Heart left ventricle (tissue), 16 donors: ENCODE measurements at regions not wholly inside any gene's neighbourhood (a gene's known extent, or its start where the extent isn't known, plus 50 kb on each side); places are given as distances from the start of the nearest gene placed in this dataset.

Experiments used
- ATAC-seq, 4 donors: fragments of 200-7000 bp; cut with Tn5 transposase; one replicate each; pipeline ENCODE4 v1.9.1; 2020 to 2022; ENCODE audit warnings: moderate library complexity in 4 of 4, mild to moderate bottlenecking in 3 of 4, moderate number of reproducible peaks in 1 of 4
- DNase-seq, 5 donors: peaks; one replicate each; pipeline ENCODE4 v3.0.0-alpha.2; 2020
- H3K27ac ChIP-seq, 12 donors: fragments of 200-600 bp; sonication (generic) in 4 of 12; one replicate each; pipeline versions ENCODE4 v1.5.0 to v1.8.0; 2016 to 2022; ENCODE audit warnings: mild to moderate bottlenecking in 2 of 12
- H3K27me3 ChIP-seq, 9 donors: fragments of 200-600 bp; sonication (generic) in 2 of 9; one replicate each; pipeline versions ENCODE4 v1.5.1 to v1.8.0; 2016 to 2022; ENCODE audit warnings: mild to moderate bottlenecking in 3 of 9
- H3K36me3 ChIP-seq, 9 donors: fragments of 200-600 bp; sonication (generic) in 2 of 9; one replicate each; pipeline versions ENCODE4 v1.5.0 to v1.8.0; 2018 to 2022; ENCODE audit warnings: mild to moderate bottlenecking in 2 of 9
- H3K4me1 ChIP-seq, 12 donors: fragments of 200-600 bp; sonication (generic) in 4 of 12; one replicate each; pipeline versions ENCODE4 v1.5.0 to v1.8.0; 2016 to 2022; ENCODE audit warnings: mild to moderate bottlenecking in 3 of 12
- H3K4me3 ChIP-seq, 12 donors: fragments of 200-600 bp; sonication (generic) in 4 of 12; one replicate each; pipeline versions ENCODE4 v1.5.0 to v1.8.0; 2017 to 2022; ENCODE audit warnings: mild to moderate bottlenecking in 9 of 12, moderate library complexity in 4 of 12
- H3K9me3 ChIP-seq, 12 donors: fragments of 200-600 bp; sonication (generic) in 4 of 12; one replicate each; pipeline versions ENCODE4 v1.5.0 to v1.8.0; 2016 to 2022; ENCODE audit warnings: mild to moderate bottlenecking in 1 of 12
- CTCF ChIP-seq, 12 donors: fragments of 200-600 bp; sonication (generic) in 4 of 12; IDR thresholded peaks; one replicate each; pipeline versions ENCODE4 v1.5.0 to v1.8.0; 2018 to 2022; ENCODE audit warnings: antibody characterized with exemption in 12 of 12, mild to moderate bottlenecking in 5 of 12
- POLR2A ChIP-seq, 2 donors: fragments of 450-650 bp; IDR thresholded peaks; one replicate each; pipeline ENCODE4 v1.6.1; 2017; ENCODE audit warnings: antibody characterized with exemption in 2 of 2, mild to moderate bottlenecking in 2 of 2, moderate library complexity in 2 of 2
- whole genome bisulfite sequencing, 4 donors: extraction: QIAGEN DNeasy Blood & Tissue Kit in 2 of 4; methylation state at CpG; one replicate each; pipeline versions ENCODE4 v1.1.5 to v1.1.7; 2013 to 2018; 5-methylcytosine and 5-hydroxymethylcytosine counted together
- intact Hi-C, 10 donors: fragments of 100-400 bp; cut with DNase I; formaldehyde crosslinking; loops; one replicate each; pipeline versions ENCODE4 v1.11.1 to v1.14.2; 2022
- donor health status: ischemic (EF 13 %, LVEDD 7.1; RV severe dilation, severe dysfunction).
- donor health status: healthy with polysubstance abuse.
- donor health status: DM: no; HTN: yes; CAD: no.
- donor health status: DM: no; HTN: no; CAD: no.
- donor health status: ischemic (EF 25% LVEDD 6.9; RV normal size, moderate dysfunction).
- donor health status: ischemic (EF 25% LVEDD 5.7; RV mildly dilated, moderate dysfunction).
- donor health status: healthy.
- donor health status: DM: yes; HTN: yes; CAD: no.
- donor health status: ischemic (EF 35%, LVEDD 5.7; RV mildly dilated, moderate dysfunction).
- donor health status: nonischemic (EF 11% LVEDD 7.7; RV severe dilation, severe dysfunction).
- donor health status: DM: yes; HTN: yes; CAD: no.
- donor health status: PGD.
- donor health status: ischemic (EF 29% LVEDD 5.4; RV normal size, mild dysfunction).
- donor health status: nonischemic (EF 23%, LVEDD 6.1; RV moderate dilation, normal function).

GRCh38 chr2:129763190-129763846 lies 216.1 kb upstream of the RAB6C start:
- intact Hi-C loops = no loop called here
- Histone ChIP-seq H3K36me3 (no peaks in the 10 kb centered on the region), H3K4me3 (no peak overlapping the region), H3K9me3 (no peaks in the 10 kb centered on the region), H3K4me1 (no peaks in the 10 kb centered on the region), H3K27ac (no peak overlapping the region), H3K27me3 (peaks cover 0 to 9% (median 0%) of the 10 kb centered on the region in 9 donors)
- ATAC-seq = no peak
- WGBS, 4 donors = 79 to 85% (median 84%) methylated on average over 10 of the region's 10 CpGs
- TF ChIP-seq POLR2A (IDR thresholded peaks at IDR 0.05) (no peak), CTCF (IDR thresholded peaks at IDR 0.05) (no peak)
- no peak for DNase-seq

GRCh38 chr2:129763966-129764365 lies 215.5 kb upstream of the RAB6C start:
- H3K9me3 ChIP-seq = no peaks in the 10 kb centered on the region
- 89 to 94% (median 90%) methylated on average over 5 of the region's 5 CpGs for WGBS, 4 donors
- TF ChIP-seq POLR2A (IDR thresholded peaks at IDR 0.05) = no peak
- TF ChIP-seq CTCF (IDR thresholded peaks at IDR 0.05) = no peak
- peaks cover 0 to 9% (median 0%) of the 10 kb centered on the region in 9 donors for H3K27me3 ChIP-seq
- H3K36me3 ChIP-seq = no peaks in the 10 kb centered on the region
- ATAC-seq = no peak
- no peaks in the 10 kb centered on the region for H3K4me1 ChIP-seq
- intact Hi-C loops = no loop called here
- no peak overlapping the region for H3K27ac ChIP-seq
- no peak overlapping the region for H3K4me3 ChIP-seq
- no peak for DNase-seq

DNA sequence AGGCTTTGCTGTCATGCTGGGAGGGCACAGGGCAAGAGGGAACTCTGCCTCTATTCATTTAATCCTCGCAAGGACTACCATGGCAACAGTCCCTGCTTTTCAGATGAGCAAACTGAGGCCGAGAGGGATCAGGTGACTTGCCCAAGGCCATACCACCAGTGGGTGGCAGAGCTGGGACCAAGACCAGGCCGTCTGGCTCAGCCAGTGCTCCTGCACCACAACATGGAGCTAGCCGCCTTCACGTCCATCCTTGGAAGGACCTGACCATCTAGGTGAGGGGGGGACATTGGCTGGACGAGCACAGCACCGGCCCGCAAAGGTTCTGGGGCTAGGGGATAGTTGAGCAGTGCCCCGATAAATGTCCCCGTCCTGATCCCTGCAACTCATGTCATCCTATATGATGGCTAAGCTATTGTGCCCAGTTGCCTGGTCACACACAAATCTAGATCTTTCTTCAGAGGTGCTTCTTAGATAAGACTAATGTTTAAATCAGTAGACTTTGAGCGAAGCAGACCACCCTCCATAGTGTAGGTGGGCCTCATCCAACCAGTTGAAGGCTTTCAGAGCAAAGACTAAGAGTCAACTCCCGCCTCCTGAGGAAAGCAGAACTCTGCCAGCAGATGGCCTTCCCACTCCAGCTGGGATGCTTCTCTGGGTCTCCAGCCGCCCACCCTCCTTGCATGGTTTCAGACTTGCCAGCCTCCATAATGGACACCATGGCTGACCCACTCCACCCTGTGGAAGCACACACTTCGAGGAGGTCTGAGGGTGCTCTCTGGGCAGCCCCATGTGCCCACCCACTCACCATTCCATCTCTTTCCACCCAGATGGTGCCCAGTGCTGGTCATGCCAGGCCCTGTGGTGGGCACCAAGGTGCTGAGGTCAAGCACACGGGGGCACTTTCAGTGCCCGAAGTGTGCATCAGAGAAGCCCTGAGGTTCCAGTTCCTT lies 214.8 kb upstream of the RAB6C start:
- TF ChIP-seq CTCF (IDR thresholded peaks at IDR 0.05) (no peak), POLR2A (IDR thresholded peaks at IDR 0.05) (no peak)
- no peak for ATAC-seq
- no peak overlapping the region for H3K27ac ChIP-seq
- peaks cover 0 to 9% (median 0%) of the 10 kb centered on the region in 9 donors for H3K27me3 ChIP-seq
- no peaks in the 10 kb centered on the region for H3K4me1 ChIP-seq
- DNase-seq = no peak
- H3K4me3 ChIP-seq = no peak overlapping the region
- no peaks in the 10 kb centered on the region for H3K9me3 ChIP-seq
- H3K36me3 ChIP-seq = no peaks in the 10 kb centered on the region
- 83 to 87% (median 86%) methylated on average over 14 to 16 of the region's 16 CpGs for WGBS, 4 donors
- intact Hi-C loops = no loop called here

GRCh38 chr2:129765326-129765677 lies 214.2 kb upstream of the RAB6C start:
- no peak for DNase-seq
- H3K9me3 ChIP-seq = no peaks in the 10 kb centered on the region
- no peaks in the 10 kb centered on the region for H3K36me3 ChIP-seq
- no peak overlapping the region for H3K27ac ChIP-seq
- ATAC-seq = no peak
- no peaks in the 10 kb centered on the region for H3K4me1 ChIP-seq
- WGBS, 4 donors = 64 to 87% (median 77%) methylated on average over 4 of the region's 4 CpGs
- intact Hi-C loops = no loop called here
- TF ChIP-seq CTCF (IDR thresholded peaks at IDR 0.05) (no peak), POLR2A (IDR thresholded peaks at IDR 0.05) (no peak)
- H3K4me3 ChIP-seq = no peak overlapping the region
- peaks cover 0 to 9% (median 0%) of the 10 kb centered on the region in 9 donors for H3K27me3 ChIP-seq
